SU-DHL-6 (cell line): ENCODE measurements at regions not wholly inside any gene's neighbourhood (a gene's known extent, or its start where the extent isn't known, plus 50 kb on each side); places are given as distances from the start of the nearest gene placed in this dataset.

Experiments used
- H2AFZ ChIP-seq: fragments of 200-600 bp; sonication (generic); 2 replicates; pipeline ENCODE4 v1.6.1; 2014; ENCODE audit warnings: low read depth, mild to moderate bottlenecking, moderate library complexity, mixed read lengths, antibody characterized with exemption, low read length; ENCODE audit not compliant: severe bottlenecking
- H3F3A ChIP-seq: fragments of 200-600 bp; shearing (Covaris generic); 2 replicates; pipeline ENCODE4 v1.6.0; 2016; ENCODE audit warnings: antibody characterized with exemption, mild to moderate bottlenecking; ENCODE audit not compliant: insufficient read depth
- H3K27ac ChIP-seq: fragments of 200-600 bp; sonication (generic); 2 replicates; pipeline ENCODE4 v1.5.1; 2016; ENCODE audit warnings: low read depth, mild to moderate bottlenecking, low read length, moderate library complexity, mixed read lengths
- H3K27me3 ChIP-seq: fragments of 200-600 bp; sonication (generic), shearing (Covaris generic); 2 replicates; pipeline ENCODE4 v1.6.0; 2014; ENCODE audit warnings: mild to moderate bottlenecking, low read length
- H3K36me3 ChIP-seq: fragments of 200-600 bp; sonication (generic); 2 replicates; pipeline ENCODE4 v1.6.1; 2014; ENCODE audit warnings: mild to moderate bottlenecking, low read length, mixed read lengths
- H3K4me2 ChIP-seq: fragments of 300-600, 200-600 bp; shearing (Covaris generic), sonication (generic); 2 replicates; pipeline ENCODE4 v1.6.0; 2014; ENCODE audit warnings: low read length, low read depth, mild to moderate bottlenecking; ENCODE audit not compliant: poor library complexity, severe bottlenecking
- H3K4me3 ChIP-seq: fragments of 200-600 bp; sonication (generic); 2 replicates; pipeline ENCODE4 v1.5.1; 2014; ENCODE audit warnings: antibody characterized with exemption, low read length, mild to moderate bottlenecking, mixed read lengths; ENCODE audit not compliant: insufficient read depth, poor library complexity, severe bottlenecking
- H3K79me2 ChIP-seq: fragments of 200-600 bp; sonication (generic); 2 replicates; pipeline ENCODE4 v1.6.1; 2014; ENCODE audit warnings: mild to moderate bottlenecking, low read length, moderate library complexity; ENCODE audit not compliant: insufficient read depth
- H3K9ac ChIP-seq: fragments of 200-600 bp; sonication (generic); 2 replicates; pipeline ENCODE4 v1.7.0; 2014; ENCODE audit warnings: mild to moderate bottlenecking, low read length
- H3K9me2 ChIP-seq: fragments of 200-600 bp; sonication (generic); replicated peaks from 2 replicates; pipeline ENCODE4 v1.6.1; 2014; ENCODE audit warnings: low read length; ENCODE audit not compliant: insufficient read depth
- H3K9me3 ChIP-seq: fragments of 200-600 bp; sonication (generic); 2 replicates; pipeline ENCODE4 v1.6.1; 2014; ENCODE audit warnings: low read length, mixed read lengths; ENCODE audit not compliant: insufficient read depth
- H4K20me1 ChIP-seq: fragments of 200-600 bp; sonication (generic); 2 replicates; pipeline ENCODE4 v1.6.1; 2014; ENCODE audit warnings: low read depth, mild to moderate bottlenecking, antibody characterized with exemption, low read length, moderate library complexity, mixed read lengths
- CTCF ChIP-seq: fragments of 200-600 bp; sonication (generic); IDR thresholded peaks from one replicate; pipeline ENCODE4 v1.5.1; 2017; ENCODE audit warnings: antibody characterized with exemption, mild to moderate bottlenecking, low read length, moderate library complexity; ENCODE audit not compliant: insufficient read depth, poor library complexity, severe bottlenecking
- EZH2phosphoT487 ChIP-seq: fragments of 200-600 bp; sonication (generic), shearing (Covaris generic); conservative IDR thresholded peaks from 2 replicates; pipeline ENCODE4 v1.6.1; 2018; ENCODE audit warnings: mild to moderate bottlenecking, antibody characterized with exemption, low read length, moderate library complexity, mixed read lengths

DNA sequence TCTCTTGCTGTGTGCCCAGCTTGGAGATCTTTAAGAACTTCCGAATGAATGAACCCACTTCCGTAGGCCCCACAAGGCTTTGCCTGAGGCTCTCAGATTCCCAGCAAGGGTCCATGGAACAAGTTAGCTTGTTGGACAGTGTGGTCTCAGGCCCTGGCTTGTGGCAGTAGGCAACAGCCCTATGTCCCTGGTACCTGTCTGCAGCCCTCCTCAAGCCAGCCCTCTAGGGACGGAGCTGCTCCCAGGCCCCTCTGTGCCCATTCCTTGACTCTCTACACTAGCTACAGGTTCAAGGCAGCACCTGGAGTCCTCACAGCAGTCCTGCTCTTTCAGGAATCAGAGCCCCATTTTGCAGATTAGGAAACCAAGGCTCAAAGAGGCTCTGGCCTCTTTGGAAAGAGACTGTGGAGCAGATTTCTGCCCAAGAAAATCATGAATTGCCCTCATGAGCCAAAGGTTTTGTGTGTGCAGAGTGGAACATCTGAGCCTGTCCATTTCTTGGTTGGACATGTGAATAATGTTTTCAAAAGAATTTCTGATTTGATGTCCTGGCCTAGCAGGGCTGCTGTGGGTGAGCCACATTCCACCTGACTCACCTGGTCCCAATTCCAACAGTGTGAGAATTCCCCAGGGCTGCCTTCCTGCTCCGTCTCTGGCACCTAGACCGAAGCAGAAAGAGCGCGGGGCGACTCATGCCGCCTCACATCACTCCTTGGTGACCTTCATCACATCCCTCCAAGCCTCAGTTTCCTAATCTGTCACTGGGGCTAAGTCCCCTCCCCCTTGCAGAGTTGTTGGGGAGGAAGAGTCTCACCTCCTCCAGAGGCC is 131.7 kb downstream of the BARX1 start:
- H3K9ac ChIP-seq: no peak overlapping the region
- no peaks in the 10 kb centered on the region for H3K9me3 ChIP-seq
- no peak overlapping the region for H3K27ac ChIP-seq
- no peaks in the 10 kb centered on the region for H3K79me2 ChIP-seq
- H2AFZ ChIP-seq: no peak overlapping the region
- H3K9me2 ChIP-seq: no peaks in the 10 kb centered on the region
- no peaks in the 10 kb centered on the region for H3F3A ChIP-seq
- H3K4me3 ChIP-seq: no peak overlapping the region
- H4K20me1 ChIP-seq: no peaks in the 10 kb centered on the region
- H3K4me2 ChIP-seq: no peak overlapping the region
- H3K27me3 ChIP-seq: no peaks in the 10 kb centered on the region
- no peak for TF ChIP-seq CTCF
- no peak for TF ChIP-seq EZH2phosphoT487
- no peaks in the 10 kb centered on the region for H3K36me3 ChIP-seq

GRCh38 chr9:93822229-93822628 is 132.9 kb downstream of the BARX1 start:
- Histone ChIP-seq H3K79me2 (no peaks in the 10 kb centered on the region), H3K9me2 (no peaks in the 10 kb centered on the region), H3K36me3 (no peaks in the 10 kb centered on the region), H3F3A (no peaks in the 10 kb centered on the region), H3K9me3 (no peaks in the 10 kb centered on the region), H3K9ac (no peak overlapping the region), H2AFZ (no peak overlapping the region), H3K4me2 (no peak overlapping the region), H3K27me3 (no peaks in the 10 kb centered on the region), H3K27ac (no peak overlapping the region), H4K20me1 (no peaks in the 10 kb centered on the region), H3K4me3 (no peak overlapping the region)
- TF ChIP-seq CTCF: no peak
- TF ChIP-seq EZH2phosphoT487: no peak

DNA sequence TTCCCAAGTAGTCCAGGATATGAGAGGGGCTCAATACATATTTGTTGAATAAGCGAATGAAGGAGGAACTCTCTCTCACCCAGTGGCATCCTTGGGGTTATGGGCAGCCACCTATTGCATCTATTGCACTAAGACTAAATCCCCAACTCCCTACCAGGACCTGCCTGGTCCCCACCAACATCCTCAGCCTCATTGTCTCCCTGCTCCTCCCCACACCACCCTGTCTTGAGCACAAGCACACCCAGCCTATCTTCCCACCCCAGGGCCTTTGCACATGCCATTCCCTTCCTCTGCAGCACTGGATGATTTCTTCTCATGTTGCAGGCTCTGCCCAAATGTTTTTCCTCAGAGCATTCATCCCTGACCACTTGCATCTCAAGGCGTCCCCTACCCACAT is 133.8 kb downstream of the BARX1 start:
- no peaks in the 10 kb centered on the region for H3K36me3 ChIP-seq
- H2AFZ ChIP-seq: no peak overlapping the region
- H3K9ac ChIP-seq: no peak overlapping the region
- no peak overlapping the region for H3K27ac ChIP-seq
- no peaks in the 10 kb centered on the region for H3K9me2 ChIP-seq
- H3F3A ChIP-seq: no peaks in the 10 kb centered on the region
- no peaks in the 10 kb centered on the region for H3K27me3 ChIP-seq
- no peak overlapping the region for H3K4me3 ChIP-seq
- H4K20me1 ChIP-seq: no peaks in the 10 kb centered on the region
- no peak overlapping the region for H3K4me2 ChIP-seq
- no peaks in the 10 kb centered on the region for H3K9me3 ChIP-seq
- TF ChIP-seq CTCF (no peak), EZH2phosphoT487 (no peak)
- no peaks in the 10 kb centered on the region for H3K79me2 ChIP-seq
